ACC112 (cell line): ENCODE measurements at regions not wholly inside any gene's neighbourhood (a gene's known extent, or its start where the extent isn't known, plus 50 kb on each side); places are given as distances from the start of the nearest gene placed in this dataset.
A peak's percentile ranks its signal among the peaks of the same experiment; 100 is the strongest.

Experiments
- H2AFZ ChIP-seq: fragments of 200-600 bp; sonication (generic); one replicate; pipeline ENCODE4 v1.6.0; 2017; ENCODE audit warnings: antibody characterized with exemption, low read length; ENCODE audit not compliant: unreplicated experiment
- H3K27ac ChIP-seq: fragments of 200-600 bp; sonication (generic); 2 replicates; pipeline ENCODE4 v1.5.1; 2014; ENCODE audit warnings: low read depth, mild to moderate bottlenecking, antibody characterized with exemption, low read length, moderate library complexity
- H3K27me3 ChIP-seq: fragments of 200-600 bp; sonication (generic); 2 replicates; pipeline ENCODE4 v1.6.1; 2014; ENCODE audit warnings: mild to moderate bottlenecking, antibody characterized with exemption, low read length, moderate library complexity, mixed read lengths; ENCODE audit not compliant: insufficient read depth
- H3K36me3 ChIP-seq: fragments of 200-600 bp; sonication (generic); 2 replicates; pipeline ENCODE4 v1.6.1; 2016; ENCODE audit warnings: mild to moderate bottlenecking, antibody characterized with exemption, low read length, moderate library complexity, mixed read lengths; ENCODE audit not compliant: insufficient read depth
- H3K4me1 ChIP-seq: fragments of 200-600 bp; sonication (generic); one replicate; pipeline ENCODE4 v1.6.1; 2016; ENCODE audit warnings: low read length, mixed read lengths; ENCODE audit not compliant: insufficient read depth, unreplicated experiment, control insufficient read depth
- H3K4me3 ChIP-seq: fragments of 200-600 bp; sonication (generic); 2 replicates; pipeline ENCODE4 v1.5.1; 2014; ENCODE audit warnings: mild to moderate bottlenecking, low read depth, low read length
- H3K79me2 ChIP-seq: fragments of 200-600 bp; sonication (generic); one replicate; pipeline ENCODE4 v1.6.0; 2016; ENCODE audit warnings: low read length; ENCODE audit not compliant: control insufficient read depth, unreplicated experiment, insufficient read depth

DNA sequence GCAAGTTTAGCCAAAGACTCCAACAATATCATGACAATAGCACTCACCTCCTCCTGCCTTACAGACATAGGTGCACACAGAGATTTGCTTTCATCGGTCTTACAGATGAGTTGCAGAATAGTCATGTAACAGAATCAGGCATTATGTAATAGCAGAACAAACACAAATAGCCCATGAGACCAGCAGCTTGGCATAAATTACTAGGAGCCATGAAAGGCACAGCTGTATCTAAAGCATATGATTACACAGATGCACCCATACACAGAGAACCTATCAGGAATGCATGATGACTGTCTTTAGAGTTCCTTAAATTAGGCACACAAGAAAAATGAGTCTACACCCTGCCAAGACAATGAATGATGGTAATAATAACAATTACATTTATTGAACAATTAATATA is 342.0 kb upstream of the XYLT1 start:
- Histone ChIP-seq H3K79me2 (no peaks in the 10 kb centered on the region), H3K4me1 (no peaks in the 10 kb centered on the region), H3K27me3 (peaks cover 42% of the 10 kb centered on the region), H2AFZ (no peak overlapping the region), H3K36me3 (no peaks in the 10 kb centered on the region), H3K27ac (no peak overlapping the region), H3K4me3 (no peak overlapping the region)

DNA sequence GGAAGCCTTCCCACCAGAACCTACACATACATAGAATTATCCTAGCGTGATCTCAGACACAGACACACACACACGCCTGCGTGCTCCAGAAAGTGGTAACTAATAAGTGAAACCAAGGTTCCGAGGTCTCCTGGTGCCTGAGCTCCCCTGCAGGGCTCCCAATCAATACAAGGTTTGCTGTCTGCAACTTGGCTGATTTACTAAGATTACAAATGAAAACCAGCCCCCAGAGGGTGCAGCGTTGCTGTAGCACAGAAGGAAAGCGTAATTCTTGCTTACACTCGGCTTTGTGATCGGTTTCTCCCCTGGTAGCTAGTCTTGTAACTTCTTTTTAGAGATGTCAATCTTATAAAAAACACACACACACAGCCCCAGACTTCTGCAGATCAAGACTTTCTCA is 334.1 kb upstream of the XYLT1 start:
- H3K36me3 ChIP-seq: no peaks in the 10 kb centered on the region
- no peak overlapping the region for H2AFZ ChIP-seq
- 0 out of 2 replicates have a peak, but pooled peaks cover 2% of the 10 kb centered on the region for H3K27me3 ChIP-seq
- no peaks in the 10 kb centered on the region for H3K79me2 ChIP-seq
- no peak overlapping the region for H3K27ac ChIP-seq
- H3K4me1 ChIP-seq: peaks cover 6% of the 10 kb centered on the region
- H3K4me3 ChIP-seq: no peak overlapping the region

DNA sequence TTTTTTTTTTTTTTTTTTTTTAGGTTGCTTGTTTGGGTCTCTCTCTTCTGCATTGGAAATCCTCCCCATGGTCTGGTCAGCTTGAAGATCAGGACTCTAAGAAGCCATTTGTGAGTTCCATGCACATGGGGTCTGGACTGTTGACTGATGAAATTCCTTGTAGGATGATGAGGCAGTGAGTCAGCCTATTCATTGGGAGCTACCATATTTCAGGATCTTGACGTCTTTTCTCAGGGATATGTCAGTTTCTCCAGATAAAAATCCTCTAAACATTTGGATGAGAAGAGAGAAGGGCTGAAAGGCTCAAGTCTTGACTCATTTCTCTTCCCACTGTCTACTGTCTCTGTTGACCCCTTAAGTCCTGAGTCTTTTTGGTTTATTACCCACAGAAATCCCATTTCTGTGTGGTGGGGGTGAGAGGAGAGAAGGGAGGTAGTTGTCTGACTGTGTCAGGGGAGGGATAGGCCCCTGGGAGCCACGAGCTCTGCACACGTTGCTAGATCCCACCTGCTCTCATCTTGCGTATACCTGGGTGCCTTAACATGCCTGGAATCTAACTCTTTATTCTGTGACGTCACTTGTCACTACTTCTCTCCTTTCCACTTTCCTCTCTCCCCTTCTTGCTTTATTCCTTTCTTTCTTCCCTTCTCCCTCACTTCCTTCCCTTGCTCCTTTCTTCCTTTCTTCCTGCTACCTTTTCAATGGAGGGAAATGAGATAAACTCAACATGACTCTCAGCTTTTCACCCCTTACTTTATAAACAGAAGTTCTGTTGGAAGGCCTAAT is 333.1 kb upstream of the XYLT1 start:
- Histone ChIP-seq H3K27me3 (peaks cover 2% of the 10 kb centered on the region; the same call in 1 of the 2 replicates), H3K36me3 (no peaks in the 10 kb centered on the region), H3K4me1 (peaks cover 6% of the 10 kb centered on the region), H2AFZ (peak overlapping the region; percentile 7), H3K27ac (peak overlapping the region; percentile 49; the same call in 1 of the 2 replicates), H3K79me2 (no peaks in the 10 kb centered on the region), H3K4me3 (no peak overlapping the region)

DNA sequence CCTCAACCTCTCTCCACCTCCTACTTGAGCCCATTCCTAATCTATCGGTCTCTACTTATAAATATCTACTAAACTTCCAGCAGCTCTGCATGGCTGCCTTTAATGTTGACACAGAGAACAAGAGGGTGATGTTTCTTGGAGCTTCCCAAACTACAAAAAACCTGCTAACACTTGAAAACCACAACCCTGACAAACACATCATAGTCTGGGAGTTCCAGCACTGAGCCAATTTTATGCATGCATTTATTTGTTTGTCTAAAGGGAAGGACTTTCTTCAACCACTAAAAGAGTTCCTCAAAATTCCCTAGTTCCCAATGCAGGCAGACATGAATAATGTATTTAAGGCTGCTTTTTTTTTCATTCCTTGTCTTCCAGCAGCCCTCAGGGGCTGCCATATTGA is 331.8 kb upstream of the XYLT1 start:
- H3K27me3 ChIP-seq: peaks cover 2% of the 10 kb centered on the region; the same call in 1 of the 2 replicates
- no peaks in the 10 kb centered on the region for H3K79me2 ChIP-seq
- H3K27ac ChIP-seq: no peak overlapping the region
- no peaks in the 10 kb centered on the region for H3K36me3 ChIP-seq
- peaks cover 6% of the 10 kb centered on the region for H3K4me1 ChIP-seq
- H2AFZ ChIP-seq: no peak overlapping the region
- no peak overlapping the region for H3K4me3 ChIP-seq

DNA sequence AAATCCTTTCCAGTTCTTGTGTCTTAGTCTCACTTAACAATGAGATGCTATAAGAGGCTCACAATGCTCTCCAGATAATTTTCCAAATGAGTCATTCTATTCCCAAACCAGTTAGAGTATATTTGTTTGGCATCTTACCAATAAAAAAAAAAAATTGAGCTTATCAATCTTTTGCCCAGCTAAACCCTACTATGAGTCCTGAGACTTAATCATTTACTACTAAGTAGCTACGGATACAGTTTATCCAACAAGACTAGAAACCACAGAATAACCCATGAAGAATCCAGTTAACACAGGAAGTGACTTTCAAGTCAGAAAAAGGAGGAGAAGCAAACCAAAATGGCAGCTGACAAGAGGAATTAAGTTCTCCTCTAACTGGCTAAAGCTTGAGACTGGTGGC is 330.3 kb upstream of the XYLT1 start:
- Histone ChIP-seq H3K27me3 (no peaks in the 10 kb centered on the region; the same call in 1 of the 2 replicates), H3K4me1 (peaks cover 6% of the 10 kb centered on the region), H2AFZ (no peak overlapping the region), H3K27ac (no peak overlapping the region), H3K36me3 (no peaks in the 10 kb centered on the region), H3K79me2 (no peaks in the 10 kb centered on the region), H3K4me3 (no peak overlapping the region)

DNA sequence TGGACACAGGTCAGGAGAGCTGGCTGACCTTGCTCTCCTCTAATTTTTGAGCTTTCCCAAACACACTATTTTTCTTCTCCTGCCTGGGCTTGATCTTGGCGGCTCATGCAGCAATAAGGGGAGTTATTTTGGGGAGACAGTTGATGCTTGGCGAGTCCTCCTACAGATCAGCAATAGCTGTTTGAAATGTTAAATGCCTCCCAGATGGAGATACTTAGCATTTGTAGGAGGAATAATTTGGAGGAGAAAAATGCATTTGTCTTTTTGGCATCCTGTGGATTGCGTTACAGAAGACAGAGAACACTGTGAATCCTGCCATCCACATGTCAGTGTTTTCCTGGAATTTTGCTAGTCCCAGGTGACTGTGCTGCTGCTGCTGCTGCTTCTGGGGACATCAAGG is 328.0 kb upstream of the XYLT1 start:
- Histone ChIP-seq H3K4me1 (peaks cover 2% of the 10 kb centered on the region), H3K27ac (no peak overlapping the region), H2AFZ (no peak overlapping the region), H3K4me3 (no peak overlapping the region), H3K27me3 (no peaks in the 10 kb centered on the region; the same call in 1 of the 2 replicates), H3K36me3 (no peaks in the 10 kb centered on the region), H3K79me2 (no peaks in the 10 kb centered on the region)

DNA sequence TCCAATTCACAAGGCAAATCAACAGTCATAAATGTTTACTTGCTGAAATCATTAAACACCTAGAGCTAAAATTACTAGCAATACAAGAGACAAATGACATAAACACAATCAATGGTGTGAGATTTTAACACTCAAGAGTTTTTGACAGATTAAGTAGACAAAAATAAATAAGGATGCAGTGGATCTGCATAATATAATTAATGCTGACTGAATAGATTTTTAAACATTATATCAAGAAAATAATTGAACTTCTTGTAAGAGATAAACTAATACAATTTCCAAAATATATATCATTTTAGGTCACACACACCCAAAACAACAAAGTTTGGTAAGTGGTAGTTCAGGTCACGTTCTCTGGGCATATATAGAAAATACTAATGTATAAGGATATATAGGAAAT is 322.6 kb upstream of the XYLT1 start:
- Histone ChIP-seq H3K27me3 (peaks cover 20% of the 10 kb centered on the region; the same call in 1 of the 2 replicates), H3K36me3 (no peaks in the 10 kb centered on the region), H2AFZ (no peak overlapping the region), H3K79me2 (no peaks in the 10 kb centered on the region), H3K4me3 (no peak overlapping the region), H3K4me1 (no peaks in the 10 kb centered on the region), H3K27ac (no peak overlapping the region)

DNA sequence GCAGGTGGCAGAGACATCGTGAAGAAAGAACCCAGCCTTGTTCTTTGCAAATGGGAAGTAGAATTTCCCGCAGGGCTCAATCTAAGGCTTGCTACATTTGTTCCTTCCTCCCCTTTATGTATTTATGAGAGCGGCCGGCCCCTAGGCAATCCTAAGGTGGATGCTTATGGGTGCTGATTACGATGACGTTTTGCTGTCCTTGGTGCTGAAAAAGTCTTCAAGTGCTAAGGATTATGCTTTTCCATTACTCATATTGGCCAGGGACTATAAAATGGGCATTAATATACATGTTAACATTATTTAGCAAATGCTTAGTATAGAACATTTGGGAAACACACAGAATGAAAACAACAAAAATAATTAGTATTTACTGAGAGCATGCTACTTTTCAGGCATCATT is 313.3 kb upstream of the XYLT1 start:
- no peaks in the 10 kb centered on the region for H3K79me2 ChIP-seq
- H3K27me3 ChIP-seq: peaks cover 33% of the 10 kb centered on the region; the same call in 1 of the 2 replicates
- no peak overlapping the region for H3K27ac ChIP-seq
- H2AFZ ChIP-seq: no peak overlapping the region
- H3K4me1 ChIP-seq: peaks cover 9% of the 10 kb centered on the region
- H3K36me3 ChIP-seq: no peaks in the 10 kb centered on the region
- no peak overlapping the region for H3K4me3 ChIP-seq

DNA sequence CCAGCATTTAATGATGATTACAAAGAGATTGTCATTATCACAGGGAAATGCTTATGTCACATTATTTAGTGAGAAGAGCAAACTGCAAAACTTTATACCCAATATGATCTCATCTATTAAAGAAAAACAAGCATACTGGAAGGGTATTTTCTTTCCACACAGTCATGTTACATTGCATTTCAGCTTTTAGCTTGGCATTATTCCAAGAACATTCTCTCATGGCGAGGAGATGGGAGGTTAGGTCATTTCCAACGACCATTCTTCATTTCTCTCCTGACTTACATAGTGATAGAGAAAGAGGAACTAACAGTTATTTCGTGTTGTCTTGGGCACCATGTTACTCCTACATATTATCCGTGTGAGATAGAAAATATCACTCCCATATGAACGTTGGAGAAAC is 309.4 kb upstream of the XYLT1 start:
- Histone ChIP-seq H3K27me3 (peaks cover 13% of the 10 kb centered on the region; the same call in 1 of the 2 replicates), H3K36me3 (no peaks in the 10 kb centered on the region), H2AFZ (no peak overlapping the region), H3K27ac (peak overlapping the region; percentile 24; the same call in 1 of the 2 replicates), H3K79me2 (no peaks in the 10 kb centered on the region), H3K4me1 (peaks cover 26% of the 10 kb centered on the region), H3K4me3 (no peak overlapping the region)

DNA sequence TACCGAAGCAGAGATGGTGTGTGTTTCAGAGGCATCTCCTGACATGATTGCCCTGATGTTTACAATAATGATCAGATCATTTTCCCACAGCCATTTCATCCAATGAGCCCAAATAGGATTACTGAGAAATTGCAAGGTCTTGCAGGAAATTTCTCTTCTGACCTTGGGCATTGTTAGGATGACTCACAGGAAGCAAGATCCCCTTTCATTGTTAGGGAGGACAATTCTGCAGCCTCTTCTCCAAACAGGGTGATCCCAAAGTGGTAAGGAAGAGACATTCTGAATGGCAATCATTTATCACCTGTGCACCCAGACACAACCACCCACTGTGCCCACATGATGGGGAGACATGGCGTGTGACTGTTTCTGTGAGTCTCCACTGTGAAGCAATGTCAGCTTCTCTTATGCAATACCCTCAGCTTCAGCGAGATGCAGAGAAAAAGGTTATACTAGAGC is 306.7 kb upstream of the XYLT1 start:
- peak overlapping the region; percentile 93 for H3K27ac ChIP-seq
- no peaks in the 10 kb centered on the region; the same call in 1 of the 2 replicates for H3K27me3 ChIP-seq
- H3K4me3 ChIP-seq: peak overlapping the region; percentile 11; the same call in 1 of the 2 replicates
- H3K36me3 ChIP-seq: no peaks in the 10 kb centered on the region
- H3K4me1 ChIP-seq: peaks cover 26% of the 10 kb centered on the region
- H2AFZ ChIP-seq: peak overlapping the region; percentile 64
- H3K79me2 ChIP-seq: no peaks in the 10 kb centered on the region

DNA sequence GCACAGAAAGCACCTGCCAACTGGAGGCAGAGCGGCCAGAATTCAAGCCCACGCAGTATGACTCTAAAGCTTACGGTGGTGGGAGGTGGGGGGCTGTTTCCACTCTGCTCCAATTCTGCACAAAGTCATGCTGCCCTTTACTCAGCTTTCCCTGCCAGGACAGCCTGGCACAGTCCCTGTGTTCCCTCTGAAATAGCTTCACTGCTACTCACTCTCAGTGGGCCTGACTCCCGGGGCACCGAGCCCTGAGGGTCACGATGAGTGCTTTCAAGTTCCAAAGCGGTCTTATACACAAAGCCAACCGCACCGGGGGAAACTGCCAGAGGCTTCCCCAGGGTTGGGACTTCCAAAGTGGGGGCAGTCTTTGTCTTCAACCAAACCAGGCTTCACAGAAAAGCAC is 306.1 kb upstream of the XYLT1 start:
- Histone ChIP-seq H3K4me1 (peaks cover 26% of the 10 kb centered on the region), H3K27ac (peak overlapping the region; percentile 93), H3K4me3 (peak overlapping the region; percentile 11; the same call in 1 of the 2 replicates), H2AFZ (peak overlapping the region; percentile 64), H3K36me3 (no peaks in the 10 kb centered on the region), H3K27me3 (no peaks in the 10 kb centered on the region; the same call in 1 of the 2 replicates), H3K79me2 (no peaks in the 10 kb centered on the region)
